HG03159 (cell line): ENCODE measurements at regions not wholly inside any gene's neighbourhood (a gene's known extent, or its start where the extent isn't known, plus 50 kb on each side); places are given as distances from the start of the nearest gene placed in this dataset.

Source experiments
- ATAC-seq: cut with Tn5 transposase; IDR thresholded peaks from one replicate; pipeline ENCODE4 v1.9.1; 2021; ENCODE audit warnings: mild to moderate bottlenecking, moderate library complexity; ENCODE audit not compliant: unreplicated experiment

DNA sequence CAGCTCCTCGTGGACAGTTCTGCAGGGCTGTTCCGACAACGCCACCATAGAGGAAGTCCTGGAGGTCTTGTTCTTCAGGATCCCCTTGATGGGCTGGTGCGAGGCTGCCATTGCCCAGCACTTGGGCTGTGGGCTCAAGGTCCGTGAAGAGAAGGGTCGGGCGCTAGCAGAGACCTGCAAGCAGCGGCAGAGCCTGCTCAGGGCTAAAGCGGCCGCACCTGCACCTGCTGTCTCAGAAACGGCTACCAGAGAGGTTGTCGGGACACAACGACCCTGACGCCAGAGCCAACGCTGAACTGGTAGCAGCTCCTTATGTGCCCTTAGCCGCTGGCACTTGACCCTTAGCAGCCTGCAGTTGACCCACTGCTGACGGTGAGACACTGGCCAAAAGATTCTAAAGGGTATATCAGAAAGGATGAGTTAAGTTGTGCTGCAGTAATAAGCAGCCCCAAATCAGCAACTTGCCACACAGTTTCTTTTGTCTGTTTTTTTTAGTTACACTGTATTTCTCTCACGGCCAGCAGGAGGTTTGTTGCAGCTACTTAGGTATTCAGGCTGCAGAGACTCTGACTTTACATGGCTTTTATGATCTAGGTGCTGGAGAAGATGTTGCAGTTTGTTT, 55.5 kb upstream of the ST6GAL2 start:
- ATAC-seq: no peak

DNA sequence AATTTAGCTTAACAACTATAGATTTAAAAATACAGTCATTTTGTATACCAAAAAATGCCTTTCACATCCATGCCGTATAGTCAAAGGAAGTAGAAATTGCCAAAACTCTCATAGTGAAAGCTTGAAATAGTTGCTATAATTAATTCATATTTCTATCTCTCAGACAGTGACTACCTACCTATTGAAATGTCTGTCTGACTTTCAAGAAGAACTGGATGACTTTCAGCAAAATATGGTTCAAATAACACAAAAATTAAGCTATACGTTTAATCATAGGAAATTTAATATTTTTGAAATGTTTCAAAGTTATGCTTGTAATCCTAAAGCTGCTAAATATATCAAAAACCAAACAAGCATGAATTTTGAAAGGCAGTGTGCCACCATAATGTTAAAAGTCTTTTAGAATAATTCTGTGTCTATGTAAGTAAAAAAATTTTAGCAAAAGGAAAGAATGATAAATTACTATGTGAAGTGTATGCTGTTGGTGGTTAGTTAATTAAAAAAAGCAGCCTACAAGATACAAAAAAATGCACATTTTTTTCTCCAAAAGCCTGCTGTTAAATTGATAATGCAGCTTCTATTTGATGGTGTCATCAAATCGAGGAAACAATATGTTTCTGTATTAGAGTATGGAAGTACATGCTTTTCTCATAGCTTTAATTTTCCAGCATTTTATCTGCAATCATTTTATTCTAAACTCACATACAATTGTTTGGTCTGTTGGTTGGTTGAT, 57.7 kb upstream of the ST6GAL2 start:
- ATAC-seq: no peak

DNA sequence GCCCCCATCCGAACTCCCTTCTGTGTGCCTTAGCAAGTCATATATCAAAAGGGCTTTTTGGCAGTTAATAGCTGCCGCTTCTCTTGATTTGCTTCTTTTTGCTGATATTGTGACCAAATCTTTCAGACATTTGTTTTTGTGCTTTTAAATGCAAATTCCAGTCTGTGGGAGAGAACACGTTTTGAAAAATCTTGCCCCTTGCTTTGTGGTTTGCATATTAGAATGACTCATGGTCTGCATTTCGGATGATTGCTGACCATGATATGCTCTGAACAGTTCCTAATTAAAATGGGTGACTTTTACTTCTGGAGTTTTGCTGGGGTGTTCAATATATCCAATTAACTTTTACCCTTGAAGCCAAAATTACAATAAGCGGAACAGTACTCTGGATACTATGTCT, 58.2 kb upstream of the ST6GAL2 start:
- no peak for ATAC-seq

DNA sequence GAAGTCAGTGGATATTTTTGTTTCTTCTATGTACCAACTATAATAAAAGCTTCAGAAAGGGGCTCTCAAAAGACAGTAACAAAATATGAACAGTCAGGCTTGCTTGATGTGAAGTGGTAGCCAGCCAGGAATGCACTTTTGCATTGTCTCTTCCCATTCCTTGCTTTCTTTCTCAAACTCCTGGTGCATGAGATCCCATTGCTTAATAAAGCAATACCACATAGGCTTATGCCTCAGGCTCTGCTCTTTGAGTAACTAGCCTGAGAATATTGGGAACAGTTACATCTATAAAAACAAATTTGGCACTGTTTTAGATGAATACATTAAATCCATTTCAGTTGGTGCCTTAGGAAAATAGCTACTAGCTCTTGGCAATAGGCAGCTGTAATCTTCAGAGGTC, 62.6 kb upstream of the ST6GAL2 start:
- no peak for ATAC-seq

DNA sequence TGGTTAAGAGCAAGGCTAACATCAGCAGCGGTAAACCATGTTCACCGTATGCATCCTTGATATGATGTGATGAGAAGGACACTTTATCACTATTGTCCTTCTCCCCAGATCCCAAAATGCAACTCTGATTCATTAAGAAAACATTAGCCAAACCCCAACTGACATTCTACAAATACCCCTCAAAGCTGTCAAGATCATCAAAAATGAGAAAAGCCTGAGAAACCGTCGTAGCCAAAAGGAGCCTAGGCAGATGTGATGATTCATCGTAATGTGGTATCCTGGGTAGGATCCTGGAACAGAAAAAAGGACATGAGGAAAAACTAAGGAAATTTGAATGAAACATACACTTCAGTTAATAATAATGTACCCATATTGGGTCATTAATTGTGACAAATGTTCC, 67.3 kb upstream of the ST6GAL2 start:
- no peak for ATAC-seq

DNA sequence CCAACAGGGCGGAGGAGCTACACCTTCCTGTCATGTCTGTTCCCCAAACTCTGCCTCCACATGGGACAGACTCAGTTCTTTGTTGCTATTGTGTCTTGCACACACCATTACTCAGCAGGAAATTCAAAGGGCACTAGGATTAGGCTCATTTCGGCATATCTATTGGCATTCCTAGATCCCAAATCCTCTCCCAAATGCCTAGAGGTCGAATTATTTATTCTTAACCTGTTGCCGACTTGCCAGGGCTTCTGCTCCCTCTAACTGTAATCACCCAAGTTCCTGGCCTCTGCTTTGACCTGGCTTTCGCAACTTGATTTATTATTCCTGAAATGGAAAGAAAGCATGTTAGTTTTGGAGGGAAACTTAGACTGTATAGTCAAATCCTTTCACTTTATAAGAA, 67.8 kb upstream of the ST6GAL2 start:
- ATAC-seq: no peak

DNA sequence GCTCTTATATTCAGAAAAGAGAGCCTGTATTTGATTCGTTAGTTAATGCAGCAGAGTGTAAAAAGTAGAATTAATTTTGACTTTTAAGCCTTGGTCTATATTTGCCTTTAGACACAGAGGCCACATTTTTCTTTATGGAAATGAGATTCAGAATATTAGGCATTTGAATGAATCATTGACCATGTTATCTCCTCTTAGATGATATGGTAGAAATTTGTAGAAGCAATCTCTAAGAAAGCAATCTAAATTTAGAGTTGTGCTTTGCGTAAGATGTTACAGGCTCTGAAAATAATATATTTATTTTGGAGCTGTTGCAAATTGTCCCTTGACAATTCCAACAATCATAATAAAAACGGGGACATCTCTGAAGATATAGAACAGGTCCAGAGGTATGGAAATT, 68.3 kb upstream of the ST6GAL2 start:
- no peak for ATAC-seq

DNA sequence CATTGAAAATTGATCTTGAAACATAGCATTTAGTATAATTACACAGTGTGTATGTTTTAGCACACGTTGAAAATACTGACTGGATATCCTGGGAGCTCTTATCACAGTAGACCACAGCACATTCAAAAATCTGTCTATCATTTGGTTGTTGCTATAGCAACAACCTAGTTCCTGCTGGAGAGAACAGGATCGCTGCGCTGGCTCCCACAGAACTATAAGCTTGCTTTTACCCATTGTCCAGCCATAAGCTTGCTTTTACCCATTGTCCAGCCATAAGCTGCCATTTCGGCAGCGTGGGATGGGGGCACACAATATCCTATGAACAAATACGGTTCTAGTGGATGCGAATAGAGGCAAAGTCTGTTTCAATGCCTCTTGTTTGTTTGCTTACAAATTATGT, 70.4 kb upstream of the ST6GAL2 start:
- ATAC-seq: no peak

DNA sequence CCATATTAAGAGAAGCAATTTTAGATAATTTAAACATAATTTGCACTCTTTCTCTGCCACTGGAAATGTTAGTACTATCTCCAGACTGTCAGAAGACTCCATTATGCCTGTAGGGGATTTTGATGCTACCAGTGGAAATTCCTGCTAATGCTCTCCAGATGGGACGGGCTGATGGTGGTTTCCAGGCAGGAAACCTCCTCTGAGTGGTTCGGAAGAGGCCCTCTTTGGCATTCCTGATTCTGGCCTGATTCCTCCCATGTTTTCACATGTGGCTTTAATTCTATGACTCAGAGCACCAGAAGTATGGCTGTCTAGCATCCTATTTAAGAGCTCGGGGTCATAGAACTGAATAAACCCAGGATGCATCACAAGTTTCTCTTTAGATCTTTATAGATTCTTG, 70.9 kb upstream of the ST6GAL2 start:
- ATAC-seq: no peak

DNA sequence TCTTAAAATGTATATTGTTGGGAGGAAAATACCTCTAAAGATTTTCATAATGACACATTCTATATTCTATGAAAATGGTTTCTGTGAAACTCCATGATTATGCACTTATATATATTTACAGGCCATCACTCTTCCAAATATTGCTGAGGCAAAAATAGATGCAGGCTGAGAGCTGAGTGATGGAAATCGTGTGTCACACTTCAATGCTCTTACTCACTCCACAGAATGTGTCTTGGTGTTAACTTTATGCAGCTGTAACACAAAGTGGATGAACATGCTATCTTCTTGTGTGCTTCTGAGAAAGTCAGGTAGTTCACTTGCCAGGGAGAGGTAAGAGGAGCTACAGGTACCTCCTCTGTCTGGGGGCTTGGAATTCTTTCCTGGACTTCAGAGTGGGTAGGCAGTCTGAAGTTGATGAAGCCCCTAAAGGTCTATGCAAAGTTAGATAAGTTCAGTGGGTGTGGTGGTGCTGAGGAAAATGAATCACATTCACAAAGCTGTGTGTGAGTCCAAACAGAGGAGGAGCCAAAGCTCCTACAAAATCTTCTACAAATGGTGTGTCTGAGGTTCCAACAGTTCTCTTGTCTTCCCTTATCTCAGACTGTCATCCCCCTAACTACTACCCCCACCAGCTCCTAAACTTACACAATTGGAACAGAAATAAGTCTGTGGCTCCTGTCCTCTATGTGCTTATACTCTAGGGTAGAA, 74.2 kb upstream of the ST6GAL2 start:
- ATAC-seq: no peak

DNA sequence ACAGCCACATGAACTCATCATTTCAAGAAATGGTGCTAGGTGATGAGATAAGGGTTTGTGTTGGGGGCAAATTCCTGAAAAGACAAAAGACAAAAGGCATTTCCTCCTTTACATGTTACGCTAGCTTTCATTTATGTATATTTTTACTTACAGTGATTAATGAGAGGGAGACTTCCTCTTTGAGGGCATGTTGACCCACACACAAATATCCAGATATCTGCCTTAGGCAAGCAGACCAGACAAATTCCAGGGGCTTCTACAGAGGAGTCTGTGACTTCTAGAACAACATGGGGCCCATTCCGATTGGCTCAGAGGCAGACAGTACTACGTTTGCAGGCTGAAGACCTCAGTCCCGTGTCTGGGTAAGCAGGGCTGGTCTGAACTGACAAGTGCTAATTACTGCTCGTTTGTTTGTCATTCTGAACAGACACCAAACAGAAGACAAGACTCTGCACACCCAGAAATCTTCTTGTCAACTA, 74.8 kb upstream of the ST6GAL2 start:
- no peak for ATAC-seq

DNA sequence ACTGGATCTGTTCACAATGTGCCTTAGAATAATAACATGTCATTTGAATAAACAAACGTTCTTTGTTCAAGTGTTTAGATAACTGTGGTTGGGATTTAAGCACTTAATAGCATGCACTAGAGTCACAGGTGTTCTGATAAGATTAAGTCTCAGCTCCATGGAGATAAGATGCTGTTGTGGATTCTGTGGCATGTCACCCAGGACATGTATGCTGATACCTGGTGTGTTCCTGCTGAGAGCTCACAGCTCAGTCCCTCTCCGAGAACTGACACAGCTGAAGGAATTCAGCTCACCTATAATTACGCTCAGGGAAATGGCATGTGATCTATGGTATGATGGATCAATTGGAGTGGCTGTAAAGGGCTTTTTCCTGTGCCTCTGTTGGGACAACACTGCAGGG, 75.4 kb upstream of the ST6GAL2 start:
- ATAC-seq: no peak

DNA sequence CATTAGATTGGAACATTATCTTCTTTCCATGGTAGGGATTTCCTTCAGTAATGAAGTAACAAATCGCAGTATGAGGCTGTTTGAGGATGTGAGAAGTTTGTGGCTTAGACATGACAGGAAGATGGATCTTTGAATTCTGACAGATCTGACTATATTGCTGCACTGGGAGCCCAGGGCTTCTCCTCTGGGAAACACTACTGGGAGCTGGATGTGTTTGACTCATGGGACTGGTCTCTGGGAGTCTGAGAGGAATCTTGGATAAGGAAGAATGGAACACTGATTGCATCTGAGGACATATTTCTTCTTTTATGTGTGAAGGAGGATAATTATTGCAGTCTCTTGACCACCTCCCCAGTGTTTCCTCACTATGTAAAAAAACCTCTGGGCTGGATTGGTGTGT, 77.2 kb upstream of the ST6GAL2 start:
- no peak for ATAC-seq

DNA sequence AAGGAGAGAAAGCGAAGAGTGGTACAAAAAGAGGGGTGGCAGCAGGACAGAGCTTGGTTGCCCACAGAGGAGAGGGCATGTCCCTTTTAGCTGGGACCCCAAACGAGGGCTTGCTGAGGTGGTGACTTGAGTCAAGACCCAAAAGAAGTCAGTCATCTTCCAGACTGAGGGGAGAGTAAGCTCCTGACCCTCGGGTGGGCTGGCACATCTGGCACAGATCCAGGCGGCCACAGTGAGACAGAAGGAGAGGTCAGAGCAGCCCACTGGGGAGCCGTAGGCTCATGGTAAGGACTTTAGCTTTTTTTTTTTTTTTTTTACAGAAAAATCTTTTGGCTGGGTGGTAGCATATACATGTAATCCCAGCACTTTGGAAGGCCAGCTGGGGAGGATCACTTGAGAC, 77.9 kb upstream of the ST6GAL2 start:
- ATAC-seq: no peak

DNA sequence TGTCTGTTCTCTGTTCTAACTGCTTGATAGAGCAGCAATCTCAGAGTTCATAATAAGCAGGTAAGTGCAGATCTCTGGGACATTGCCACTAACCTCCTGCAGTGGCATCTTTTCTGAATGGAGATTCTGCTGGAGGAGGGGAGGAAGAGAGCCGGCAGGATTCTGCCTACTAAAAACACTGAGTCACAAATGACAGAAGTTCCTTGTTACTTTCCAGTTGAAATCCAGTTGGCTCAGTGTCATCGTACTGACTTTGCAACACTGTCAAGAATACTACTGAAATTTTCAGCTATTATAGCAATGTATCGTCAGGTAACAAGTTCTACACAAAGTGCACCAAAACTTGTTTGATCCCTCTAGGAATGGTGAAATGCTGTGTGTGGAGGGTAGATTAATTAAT, 79.6 kb upstream of the ST6GAL2 start:
- no peak for ATAC-seq

DNA sequence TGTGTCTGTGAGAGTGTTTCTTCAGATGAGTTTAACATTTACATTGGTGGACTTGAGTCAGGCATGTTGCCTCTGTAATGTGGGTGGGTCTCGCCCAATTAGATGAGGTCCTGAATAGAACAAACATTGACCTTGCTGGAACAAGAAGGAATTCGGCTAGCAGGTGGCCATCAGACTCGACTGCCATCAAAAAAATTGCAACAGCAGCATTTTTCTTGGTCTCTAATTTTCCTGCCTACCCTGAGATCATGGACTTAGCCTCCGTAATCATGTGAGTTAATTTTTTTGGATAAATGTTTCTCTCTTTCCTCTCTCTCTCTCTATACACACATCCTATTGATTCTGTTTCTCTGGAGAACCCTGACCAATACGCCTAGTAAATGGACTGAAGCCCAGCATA, 83.8 kb upstream of the ST6GAL2 start:
- no peak for ATAC-seq

DNA sequence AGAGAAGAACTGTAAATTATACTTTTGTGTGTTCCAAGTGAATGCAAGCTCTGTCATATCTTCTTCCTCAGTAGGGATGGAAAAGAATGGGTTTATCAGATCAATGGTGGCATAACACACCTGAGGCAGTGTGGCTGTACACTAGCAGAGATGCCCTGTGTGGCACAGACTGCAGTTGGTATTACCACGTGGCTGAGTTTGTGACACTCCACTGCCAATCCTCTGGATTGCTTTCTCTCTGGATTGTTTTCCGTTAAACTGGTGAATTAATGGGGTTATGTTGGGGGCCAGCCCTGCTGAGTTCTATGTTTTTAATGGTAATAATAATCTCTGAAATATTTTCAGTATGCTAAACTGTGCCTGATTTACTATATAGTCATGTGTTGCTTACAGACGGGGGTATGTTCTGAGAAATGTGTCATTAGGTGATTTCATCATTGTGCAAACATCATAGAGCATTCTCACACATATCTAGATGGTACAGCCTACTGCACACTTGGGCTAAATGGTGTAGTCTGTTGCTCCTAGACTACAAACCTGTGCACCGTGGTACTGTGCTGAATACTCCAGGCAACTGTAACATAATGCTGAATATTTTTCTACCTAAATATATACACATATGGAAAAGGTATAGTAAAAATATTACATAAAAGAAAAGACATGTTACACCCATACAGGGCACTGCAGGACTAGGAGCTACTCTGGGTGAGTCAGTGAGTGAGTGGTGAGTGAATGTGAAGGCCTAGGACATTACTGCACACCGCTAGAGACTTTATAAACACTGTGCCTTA, 84.7 kb upstream of the ST6GAL2 start:
- ATAC-seq: no peak

DNA sequence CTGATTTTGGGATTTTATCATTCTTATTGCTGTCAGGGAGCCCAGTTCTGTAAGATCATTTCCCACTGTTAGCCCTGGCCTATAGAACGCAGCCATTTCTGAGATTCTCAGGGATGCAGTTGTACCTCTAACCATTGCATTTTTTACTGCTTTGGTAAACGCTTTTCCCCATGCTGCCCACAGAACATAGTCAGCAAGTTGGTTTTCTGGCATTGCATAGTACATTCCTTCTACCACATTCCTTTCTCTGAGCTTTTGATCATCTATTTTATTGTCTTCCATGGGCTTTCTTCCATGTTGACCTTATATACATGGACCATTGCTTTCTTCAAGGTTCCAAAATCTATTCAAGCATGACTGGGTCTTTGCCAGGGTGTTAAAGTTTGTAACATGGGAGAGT, 86.8 kb upstream of the ST6GAL2 start:
- ATAC-seq: no peak

DNA sequence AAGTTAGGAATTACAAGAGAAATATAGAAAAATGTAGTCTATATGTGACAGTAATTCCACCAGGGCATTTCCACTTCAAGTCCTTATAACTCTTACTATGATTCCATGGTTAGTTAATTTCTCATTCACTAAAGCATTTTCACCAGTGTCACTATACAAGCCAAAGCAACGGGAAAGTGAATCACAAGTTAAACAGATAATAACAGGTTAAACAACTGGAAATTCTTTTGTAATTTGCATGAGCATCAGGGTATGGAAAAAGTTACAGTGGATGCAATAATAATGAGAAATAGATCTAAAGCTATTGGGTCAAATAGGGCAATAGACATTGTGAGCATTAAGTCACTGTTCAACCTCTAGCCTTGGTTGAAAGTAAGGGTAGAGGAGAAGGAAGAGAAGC, 88.9 kb upstream of the ST6GAL2 start:
- no peak for ATAC-seq

DNA sequence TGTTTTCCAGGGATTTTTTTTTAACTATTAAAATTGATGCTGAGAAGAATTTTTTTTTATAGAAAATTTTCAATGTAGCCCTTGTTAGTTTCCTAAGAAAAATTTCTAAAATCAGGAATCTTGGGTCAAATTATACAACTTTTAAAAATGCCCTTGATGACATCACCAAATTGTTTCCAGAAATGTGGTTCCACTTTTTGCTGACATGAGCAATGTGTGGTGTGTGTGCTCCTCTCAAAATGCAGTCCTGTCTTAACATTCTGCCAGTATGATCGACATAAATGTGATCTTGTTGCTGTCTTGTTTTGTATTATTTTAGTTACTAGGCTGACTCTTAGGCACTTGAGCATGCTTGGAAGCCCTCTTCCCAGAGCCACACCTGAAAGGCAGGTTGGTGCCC, 89.7 kb upstream of the ST6GAL2 start:
- ATAC-seq: no peak

DNA sequence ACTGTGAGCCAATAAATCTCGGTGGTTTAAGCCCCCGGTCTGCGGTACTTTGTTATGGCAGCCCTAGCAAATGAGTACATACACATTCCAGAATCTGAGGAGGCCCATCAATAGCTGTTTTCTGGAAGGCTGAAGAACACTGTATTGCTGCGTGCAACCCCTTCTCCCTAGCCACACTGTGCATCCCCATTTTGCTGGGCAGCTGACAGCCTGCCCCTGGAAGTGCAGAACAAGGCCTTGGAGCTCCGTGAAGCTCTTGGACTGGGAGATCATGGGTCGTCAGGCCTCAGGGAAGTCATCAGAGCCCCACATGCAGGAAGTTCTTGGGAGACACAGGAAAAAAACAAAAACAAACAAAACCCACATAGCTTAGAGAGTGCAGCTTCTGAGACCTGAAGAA, 90.6 kb upstream of the ST6GAL2 start:
- ATAC-seq: no peak
